ENCODE measurements at regions not wholly inside any gene's neighbourhood (a gene's known extent, or its start where the extent isn't known, plus 50 kb on each side); places are given as distances from the start of the nearest gene placed in this dataset.

- no peak for DNase-seq (ENCODE audit: low read depth in 4 of 4, low spot score in 1 of 4)
Observed at GRCh38 chr2:12080360-12080759, 333.9 kb downstream of the LPIN1 start.

- DNase-seq (ENCODE audit: low read depth in 4 of 4, low spot score in 1 of 4), result no peak
Observed at GRCh38 chr2:12081481-12082210, 335.2 kb downstream of the LPIN1 start.

GRCh38 chr2:12083081-12083581, 336.7 kb downstream of the LPIN1 start:
- DNase-seq (ENCODE audit: low read depth in 4 of 4, low spot score in 1 of 4), result no peak

GRCh38 chr2:12083713-12084419, 337.4 kb downstream of the LPIN1 start:
- DNase-seq (ENCODE audit: low read depth in 4 of 4, low spot score in 1 of 4), result no peak

GRCh38 chr2:12087175-12087574, 340.7 kb downstream of the LPIN1 start:
- no peak for DNase-seq (ENCODE audit: low read depth in 4 of 4, low spot score in 1 of 4)

GRCh38 chr2:12087671-12088380, 341.4 kb downstream of the LPIN1 start:
- no peak for DNase-seq (ENCODE audit: low read depth in 4 of 4, low spot score in 1 of 4)

GRCh38 chr2:12089001-12089400, 342.6 kb downstream of the LPIN1 start:
- no peak for DNase-seq (ENCODE audit: low read depth in 4 of 4, low spot score in 1 of 4)

- DNase-seq (ENCODE audit: low read depth in 4 of 4, low spot score in 1 of 4), result no peak
Observed at GRCh38 chr2:12089496-12089895, 343.1 kb downstream of the LPIN1 start.

GRCh38 chr2:12090072-12090471, 343.6 kb downstream of the LPIN1 start:
- no peak for DNase-seq (ENCODE audit: low read depth in 4 of 4, low spot score in 1 of 4)

GRCh38 chr2:12090590-12090989, 344.2 kb downstream of the LPIN1 start:
- no peak for DNase-seq (ENCODE audit: low read depth in 4 of 4, low spot score in 1 of 4)

GRCh38 chr2:12091201-12091806, 344.9 kb downstream of the LPIN1 start:
- no peak for DNase-seq (ENCODE audit: low read depth in 4 of 4, low spot score in 1 of 4)

GRCh38 chr2:12094134-12094533, 347.7 kb downstream of the LPIN1 start:
- no peak for DNase-seq (ENCODE audit: low read depth in 4 of 4, low spot score in 1 of 4)

- DNase-seq (ENCODE audit: low read depth in 4 of 4, low spot score in 1 of 4), result no peak
Observed at GRCh38 chr2:12096051-12096787, 349.8 kb downstream of the LPIN1 start.

- DNase-seq (ENCODE audit: low read depth in 4 of 4, low spot score in 1 of 4), result no peak
Observed at GRCh38 chr2:12096788-12097449, 350.5 kb downstream of the LPIN1 start.

GRCh38 chr2:12097859-12098258, 351.4 kb downstream of the LPIN1 start:
- no peak for DNase-seq (ENCODE audit: low read depth in 4 of 4, low spot score in 1 of 4)

GRCh38 chr2:12099374-12099773, 352.9 kb downstream of the LPIN1 start:
- DNase-seq (ENCODE audit: low read depth in 4 of 4, low spot score in 1 of 4), result no peak

- DNase-seq (ENCODE audit: low read depth in 4 of 4, low spot score in 1 of 4), result no peak
Observed at GRCh38 chr2:12102679-12103078, 356.2 kb downstream of the LPIN1 start.

GRCh38 chr2:12105180-12105579, 358.7 kb downstream of the LPIN1 start:
- no peak for DNase-seq (ENCODE audit: low read depth in 4 of 4, low spot score in 1 of 4)

GRCh38 chr2:12106440-12107080, 360.1 kb downstream of the LPIN1 start:
- DNase-seq (ENCODE audit: low read depth in 4 of 4, low spot score in 1 of 4), result peak in 1 of 4 experiments; percentile 44

- no peak for DNase-seq (ENCODE audit: low read depth in 4 of 4, low spot score in 1 of 4)
Observed at GRCh38 chr2:12107321-12107720, 360.9 kb downstream of the LPIN1 start.

All from stimulated activated CD4-positive, alpha-beta T cell treated with anti-CD3 and anti-CD28 coated beads, Interleukin-1b, Interleukin-23, amount 100 ng/mL, for 24 hours (primary cell).